Adrenal gland (tissue), 5 donors: ENCODE measurements at regions not wholly inside any gene's neighbourhood (a gene's known extent, or its start where the extent isn't known, plus 50 kb on each side); places are given as distances from the start of the nearest gene placed in this dataset.

ENCODE experiments used
- POLR2A ChIP-seq, 2 donors: fragments of 450-650 bp; IDR thresholded peaks; one replicate each; pipeline ENCODE4 v1.6.1; 2017; ENCODE audit warnings: antibody characterized with exemption in 2 of 2, mild to moderate bottlenecking in 2 of 2, moderate library complexity in 1 of 2
- TF ChIP-seq, protein P1 (sequence below), 6 experiments: fragments of 450-650 bp in 4 of 6; fragments of 200-600 bp in 2 of 6; sonication (generic) in 1 of 6; IDR thresholded peaks; 1 replicate in 5 of 6; 2 replicates in 1 of 6; pipeline versions ENCODE4 v1.5.1 to v1.8.0; 2016 to 2021; ENCODE audit warnings: antibody characterized with exemption in 6 of 6, mild to moderate bottlenecking in 2 of 6, moderate library complexity in 1 of 6
- donor health status: DM: no; HTN: no; CAD: no.

GRCh38 chr4:107210450-107211239 is 174.5 kb upstream of the DKK2 start:
- TF ChIP-seq, protein P1, sequence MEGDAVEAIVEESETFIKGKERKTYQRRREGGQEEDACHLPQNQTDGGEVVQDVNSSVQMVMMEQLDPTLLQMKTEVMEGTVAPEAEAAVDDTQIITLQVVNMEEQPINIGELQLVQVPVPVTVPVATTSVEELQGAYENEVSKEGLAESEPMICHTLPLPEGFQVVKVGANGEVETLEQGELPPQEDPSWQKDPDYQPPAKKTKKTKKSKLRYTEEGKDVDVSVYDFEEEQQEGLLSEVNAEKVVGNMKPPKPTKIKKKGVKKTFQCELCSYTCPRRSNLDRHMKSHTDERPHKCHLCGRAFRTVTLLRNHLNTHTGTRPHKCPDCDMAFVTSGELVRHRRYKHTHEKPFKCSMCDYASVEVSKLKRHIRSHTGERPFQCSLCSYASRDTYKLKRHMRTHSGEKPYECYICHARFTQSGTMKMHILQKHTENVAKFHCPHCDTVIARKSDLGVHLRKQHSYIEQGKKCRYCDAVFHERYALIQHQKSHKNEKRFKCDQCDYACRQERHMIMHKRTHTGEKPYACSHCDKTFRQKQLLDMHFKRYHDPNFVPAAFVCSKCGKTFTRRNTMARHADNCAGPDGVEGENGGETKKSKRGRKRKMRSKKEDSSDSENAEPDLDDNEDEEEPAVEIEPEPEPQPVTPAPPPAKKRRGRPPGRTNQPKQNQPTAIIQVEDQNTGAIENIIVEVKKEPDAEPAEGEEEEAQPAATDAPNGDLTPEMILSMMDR (IDR thresholded peaks at IDR 0.05): no peak
- TF ChIP-seq POLR2A (IDR thresholded peaks at IDR 0.05): no peak
